Left renal cortex interstitium (tissue), 4 donors: ENCODE measurements at regions not wholly inside any gene's neighbourhood (a gene's known extent, or its start where the extent isn't known, plus 50 kb on each side); places are given as distances from the start of the nearest gene placed in this dataset.

Source experiments
- DNase-seq, 4 donors: peaks; one replicate each; pipeline ENCODE4 v3.0.0-alpha.2; 2013; ENCODE audit warnings: low read depth in 4 of 4, low spot score in 2 of 4, missing footprints in 1 of 4

DNA sequence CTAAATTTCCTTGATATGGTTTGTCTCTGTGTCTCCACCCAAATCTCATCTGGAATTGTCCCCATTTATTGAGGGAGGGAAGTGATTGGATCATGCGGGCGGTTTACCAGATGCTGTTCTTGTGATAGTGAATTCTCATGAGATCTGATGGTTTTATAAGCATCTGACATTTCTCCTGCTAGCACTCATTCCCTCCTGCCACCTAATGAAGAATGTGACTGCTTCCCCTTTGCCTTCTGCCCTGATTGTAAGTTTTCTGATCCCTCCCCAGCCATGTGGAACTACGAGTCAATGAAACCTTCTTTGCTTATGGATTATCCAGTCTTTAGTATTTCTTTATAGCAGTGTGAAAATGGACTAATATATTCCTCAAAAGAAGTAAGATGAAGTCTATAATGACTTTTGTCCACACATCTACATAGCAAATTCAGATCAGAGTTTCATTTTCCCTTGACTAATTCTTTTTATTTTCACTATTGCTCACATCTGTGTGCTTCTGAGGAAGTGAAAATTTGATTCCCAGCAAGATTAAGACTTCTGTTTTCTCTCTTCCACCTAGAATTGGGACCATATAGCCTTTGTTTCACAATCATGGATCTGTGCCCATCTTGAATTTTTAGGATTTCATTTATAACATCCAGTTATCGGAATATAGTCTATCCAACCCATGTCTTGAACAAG, 393.5 kb downstream of the DMAC1 start:
- DNase-seq, result no peak

- no peak for DNase-seq
Measured at GRCh38 chr9:7403839-7404487, 395.6 kb downstream of the DMAC1 start.

GRCh38 chr9:7403028-7403389, 396.6 kb downstream of the DMAC1 start:
- DNase-seq, result no peak

GRCh38 chr9:7402334-7403027, 397.1 kb downstream of the DMAC1 start:
- DNase-seq, result no peak

- no peak for DNase-seq
Measured at GRCh38 chr9:7401116-7401515, 398.5 kb downstream of the DMAC1 start.

DNA sequence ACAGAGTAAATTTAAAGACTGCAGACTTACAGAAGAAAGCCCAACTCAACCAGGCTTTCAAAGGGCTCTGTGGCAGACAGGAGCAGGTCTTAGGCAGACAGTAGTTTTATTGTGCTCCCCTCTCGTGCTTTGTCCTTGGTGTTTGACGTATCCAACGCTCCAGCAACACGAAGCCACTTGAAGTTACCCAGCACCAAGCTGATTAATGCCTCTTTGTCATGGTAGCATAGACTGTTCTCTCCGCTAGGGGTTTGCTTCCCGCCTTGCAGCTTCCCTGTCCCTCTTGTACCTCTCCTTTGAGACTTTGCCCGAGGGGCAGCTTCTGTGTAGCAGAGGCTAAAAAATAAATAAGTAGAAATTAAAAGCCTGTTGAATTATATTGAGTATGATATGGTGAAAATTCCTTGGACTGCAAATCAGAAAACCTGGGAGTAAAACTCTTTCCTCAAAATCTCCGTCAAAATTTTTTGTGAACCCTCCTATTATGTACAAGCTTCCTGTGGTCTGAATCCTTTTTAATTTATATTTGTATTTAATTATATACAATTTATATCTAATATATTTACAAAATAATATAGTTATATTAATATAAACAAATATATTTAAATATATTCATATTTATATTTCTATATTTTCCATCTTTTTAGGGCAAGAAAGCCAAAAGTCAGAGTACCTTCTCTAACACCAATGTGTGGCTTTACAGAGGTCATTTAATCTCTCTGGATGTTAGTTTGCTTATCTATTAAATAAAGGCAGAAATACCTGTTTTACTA, 405.4 kb downstream of the DMAC1 start:
- DNase-seq, result no peak

DNA sequence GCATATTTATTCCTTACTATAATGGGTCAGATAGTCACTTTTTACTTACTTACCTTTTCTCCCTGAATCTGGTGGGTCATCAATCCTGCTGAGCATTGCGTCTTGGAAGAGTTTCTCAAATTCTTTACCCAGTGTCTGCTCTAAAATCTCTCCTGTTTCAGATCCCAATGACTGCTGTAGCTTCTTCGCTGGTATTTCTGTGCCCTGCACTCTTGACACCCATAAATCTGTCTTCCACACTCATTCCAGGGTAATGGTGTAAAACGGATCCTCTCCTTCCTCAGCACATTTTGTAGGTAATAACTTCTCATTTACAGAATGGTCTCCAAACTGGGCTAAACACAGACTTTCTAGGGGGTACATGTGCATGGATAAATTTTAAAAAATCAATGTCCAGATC, 407.4 kb downstream of the DMAC1 start:
- peak in 1 of 4 donors; percentile 78 for DNase-seq

GRCh38 chr9:7388755-7389154, 410.8 kb downstream of the DMAC1 start:
- DNase-seq, result no peak

- DNase-seq, result no peak
Measured at GRCh38 chr9:7387840-7388239, 411.7 kb downstream of the DMAC1 start.

GRCh38 chr9:7382304-7382703, 417.3 kb downstream of the DMAC1 start:
- DNase-seq, result no peak

DNA sequence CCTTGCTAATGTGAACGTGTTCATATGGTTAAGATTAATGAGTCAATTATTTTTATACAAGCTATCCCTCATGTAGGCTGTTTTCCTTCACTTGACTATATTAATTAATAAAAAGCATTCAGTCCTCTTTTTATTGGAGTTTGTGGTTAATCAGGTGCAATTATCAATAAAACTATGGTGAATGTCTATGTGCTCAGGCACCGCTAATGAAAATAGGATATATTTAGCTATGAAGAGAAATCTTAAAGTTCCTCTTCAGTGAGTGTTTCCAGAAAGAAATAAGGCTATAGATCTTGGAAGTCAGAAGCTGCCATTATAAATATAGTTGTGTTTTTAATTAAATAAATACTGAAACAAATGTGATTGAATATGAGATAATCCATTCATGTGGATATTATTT, 422.1 kb downstream of the DMAC1 start:
- DNase-seq, result no peak

DNA sequence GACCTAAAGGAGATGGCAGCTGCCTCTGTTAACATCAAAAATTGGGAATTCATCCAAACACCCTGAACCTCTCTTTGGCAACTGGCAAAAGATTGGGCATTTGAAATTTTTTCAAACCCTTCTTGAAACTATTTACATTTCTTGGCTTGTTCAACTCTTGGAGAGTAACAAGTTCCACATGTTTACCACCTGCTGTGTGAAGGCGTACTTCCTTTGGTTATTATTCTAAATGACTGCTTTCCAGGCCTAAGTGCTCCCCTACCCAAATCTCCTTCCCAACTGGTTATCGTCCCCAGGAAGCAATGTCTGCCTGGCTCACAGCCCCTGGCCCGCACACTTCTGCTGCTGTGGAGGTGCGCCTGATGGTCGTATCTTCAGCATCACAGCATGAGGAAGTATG, 422.7 kb downstream of the DMAC1 start:
- DNase-seq, result no peak

GRCh38 chr9:7376213-7376612, 423.4 kb downstream of the DMAC1 start:
- no peak for DNase-seq

GRCh38 chr9:7375013-7375511, 424.5 kb downstream of the DMAC1 start:
- DNase-seq, result peak in 3 of 4 donors; percentile 39 to 79 (median 58)

DNA sequence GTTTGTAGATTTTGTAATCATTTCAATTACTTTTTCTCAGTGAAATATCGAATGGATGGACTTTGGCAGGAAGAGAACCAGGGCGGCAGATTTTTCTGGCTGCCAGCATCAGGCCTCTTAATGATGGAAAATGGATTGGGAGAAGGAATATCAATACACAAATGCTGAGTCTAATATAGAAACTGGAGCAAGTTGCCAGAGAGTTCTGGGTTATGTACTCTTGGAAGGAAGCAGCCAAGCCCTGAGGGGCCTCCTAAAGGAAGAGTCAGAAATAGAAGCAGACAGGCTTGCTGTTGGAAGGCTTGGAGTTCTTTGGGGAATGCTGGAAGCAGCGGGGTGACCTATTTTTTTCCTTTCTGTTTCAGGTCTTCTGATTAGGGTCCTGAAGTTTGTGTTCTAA, 428.6 kb downstream of the DMAC1 start:
- no peak for DNase-seq

DNA sequence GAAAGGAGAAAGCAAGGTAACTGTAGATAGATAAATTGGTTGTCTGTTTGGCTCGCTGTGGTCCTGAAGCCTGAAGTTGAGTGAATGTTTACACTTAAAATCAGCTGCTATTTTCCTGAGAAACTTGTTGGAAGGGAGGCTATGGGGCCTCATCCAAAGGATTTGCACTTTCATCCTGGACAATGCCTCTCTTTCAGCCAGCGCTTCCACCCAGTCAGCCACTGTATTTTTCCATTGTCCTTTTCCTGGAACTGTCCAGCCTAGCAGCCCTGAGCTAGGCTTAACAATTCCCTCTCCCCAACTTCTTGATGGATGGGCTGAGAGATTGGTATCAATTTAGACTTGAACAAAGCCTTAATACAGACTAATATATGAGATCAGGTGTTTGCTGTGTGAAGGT, 429.2 kb downstream of the DMAC1 start:
- no peak for DNase-seq

DNA sequence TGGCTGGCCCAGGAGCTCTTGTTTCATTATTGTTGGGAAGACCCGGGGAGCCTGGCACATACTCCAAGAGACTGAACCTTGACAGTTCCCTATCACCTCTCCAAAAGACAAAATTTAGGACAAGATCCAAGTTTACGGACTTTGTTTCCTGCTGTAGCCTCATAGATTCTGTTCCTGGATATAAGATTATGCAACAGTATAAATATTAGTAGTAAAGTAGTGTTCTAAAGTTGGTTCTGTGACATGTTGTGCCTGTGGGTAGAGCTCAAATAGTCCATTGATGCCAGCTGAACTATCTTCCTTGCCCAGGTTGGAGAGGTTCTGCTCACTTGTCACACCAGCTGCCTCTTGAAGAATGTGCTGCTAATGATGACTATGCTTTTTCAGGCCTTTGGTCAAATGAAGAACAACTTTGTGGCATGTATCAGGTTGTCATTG, 430.2 kb downstream of the DMAC1 start:
- DNase-seq, result no peak

GRCh38 chr9:7368410-7369292, 430.9 kb downstream of the DMAC1 start:
- DNase-seq, result peak in 1 of 4 donors; percentile 41

GRCh38 chr9:7367726-7368125, 431.9 kb downstream of the DMAC1 start:
- no peak for DNase-seq

- no peak for DNase-seq
Measured at GRCh38 chr9:7366121-7366520, 433.5 kb downstream of the DMAC1 start.
